Liver (tissue), 8 donors: ENCODE measurements at regions not wholly inside any gene's neighbourhood (a gene's known extent, or its start where the extent isn't known, plus 50 kb on each side); places are given as distances from the start of the nearest gene placed in this dataset.

Experiments
- DNase-seq: peaks from one replicate; pipeline ENCODE4 v3.0.0-alpha.2; 2017; ENCODE audit warnings: low spot score
- H3K27ac ChIP-seq, 2 donors: one replicate each; pipeline ENCODE4 v1.7.0; 2013; ENCODE audit warnings: inconsistent platforms in 2 of 2, low read length in 2 of 2, control low read depth in 1 of 2, low read depth in 1 of 2, mild to moderate bottlenecking in 1 of 2
- H3K27me3 ChIP-seq, 4 donors: one replicate each; pipeline versions ENCODE4 v1.6.1 to v1.7.0; 2013; ENCODE audit warnings: low read length in 3 of 4, inconsistent platforms in 1 of 4, mild to moderate bottlenecking in 1 of 4, moderate library complexity in 1 of 4; ENCODE audit not compliant: control insufficient read depth in 4 of 4, insufficient read depth in 4 of 4
- H3K36me3 ChIP-seq, 4 donors: one replicate each; pipeline versions ENCODE4 v1.6.1 to v1.7.0; 2013; ENCODE audit warnings: low read length in 3 of 4, mild to moderate bottlenecking in 3 of 4, low read depth in 1 of 4, moderate library complexity in 1 of 4; ENCODE audit not compliant: control insufficient read depth in 4 of 4, insufficient read depth in 3 of 4
- H3K4me1 ChIP-seq, 4 donors: one replicate each; pipeline versions ENCODE4 v1.6.1 to v1.7.0; 2013; ENCODE audit warnings: low read length in 3 of 4, mild to moderate bottlenecking in 3 of 4, moderate library complexity in 1 of 4; ENCODE audit not compliant: control insufficient read depth in 4 of 4, insufficient read depth in 4 of 4
- H3K4me3 ChIP-seq, 3 donors: one replicate each; pipeline versions ENCODE4 v1.6.1 to v1.7.0; 2013; ENCODE audit warnings: low read length in 3 of 3, control low read depth in 1 of 3, low read depth in 1 of 3, mild to moderate bottlenecking in 1 of 3
- H3K9ac ChIP-seq, 2 donors: one replicate each; pipeline ENCODE4 v1.7.0; 2013; ENCODE audit warnings: low read length in 2 of 2, mild to moderate bottlenecking in 2 of 2, moderate library complexity in 2 of 2, control low read depth in 1 of 2, low read depth in 1 of 2
- H3K9me3 ChIP-seq, 4 donors: one replicate each; pipeline versions ENCODE4 v1.6.1 to v1.7.0; 2013; ENCODE audit warnings: low read length in 3 of 4; ENCODE audit not compliant: control insufficient read depth in 4 of 4
- ATF3 ChIP-seq: IDR thresholded peaks from 2 replicates; pipeline ENCODE4 v1.6.1; 2016; ENCODE audit warnings: antibody characterized with exemption
- CTCF ChIP-seq: fragments of 150-350 bp; IDR thresholded peaks from 2 replicates; pipeline ENCODE4 v1.5.1; 2017; ENCODE audit warnings: improper control_type of control experiment, low read depth, low read length; ENCODE audit not compliant: missing input control
- EGR1 ChIP-seq, 2 donors: IDR thresholded peaks; 2 replicates each; pipeline ENCODE4 v1.6.1; 2016 to 2018; ENCODE audit warnings: antibody characterized with exemption in 2 of 2, low read depth in 2 of 2
- FOXA1 ChIP-seq: IDR thresholded peaks from 2 replicates; pipeline ENCODE4 v1.6.1; 2016; ENCODE audit warnings: antibody characterized with exemption
- FOXA2 ChIP-seq: IDR thresholded peaks from 2 replicates; pipeline ENCODE4 v1.6.1; 2016; ENCODE audit warnings: antibody characterized with exemption
- HNF4G ChIP-seq: IDR thresholded peaks from 2 replicates; pipeline ENCODE4 v1.6.1; 2016; ENCODE audit warnings: antibody characterized with exemption
- MAX ChIP-seq: IDR thresholded peaks from 2 replicates; pipeline ENCODE4 v1.6.1; 2016; ENCODE audit warnings: antibody characterized with exemption
- NR2F2 ChIP-seq: IDR thresholded peaks from 2 replicates; pipeline ENCODE4 v1.6.1; 2016; ENCODE audit warnings: antibody characterized with exemption
- REST ChIP-seq: IDR thresholded peaks from 2 replicates; pipeline ENCODE4 v1.6.1; 2016; ENCODE audit warnings: antibody characterized with exemption, mild to moderate bottlenecking
- SP1 ChIP-seq: IDR thresholded peaks from 2 replicates; pipeline ENCODE4 v1.6.1; 2018; ENCODE audit warnings: antibody characterized with exemption, mild to moderate bottlenecking
- YY1 ChIP-seq: IDR thresholded peaks from 2 replicates; pipeline ENCODE4 v1.6.1; 2016; ENCODE audit warnings: antibody characterized with exemption, mild to moderate bottlenecking
- ZBTB33 ChIP-seq: IDR thresholded peaks from 2 replicates; pipeline ENCODE4 v1.6.1; 2016; ENCODE audit warnings: antibody characterized with exemption
- WGBS: extraction: QIAGEN DNeasy Blood & Tissue Kit; methylation state at CpG from one replicate; pipeline ENCODE4 v1.1.7; 2013; 5-methylcytosine and 5-hydroxymethylcytosine counted together
- donor health status: healthy.
- donor health status: healthy.
- donor health status: healthy.
- donor health status: healthy.
- donor health status: healthy.

GRCh38 chr16:62562121-62562520 is 525.9 kb upstream of the CDH8 start (continued):
- TF ChIP-seq CTCF (no peak), FOXA1 (no peak), HNF4G (no peak)

- H3K27me3 ChIP-seq: no peaks in the 10 kb centered on the region
- TF ChIP-seq REST (no peak), NR2F2 (no peak), CTCF (no peak)
- peaks cover 0 to 1% (median 0%) of the 10 kb centered on the region in 4 donors for H3K4me1 ChIP-seq
- H3K9me3 ChIP-seq: no peaks in the 10 kb centered on the region
- no peak overlapping the region for H3K27ac ChIP-seq
- WGBS: 55% methylated on average over 4 of the region's 4 CpGs
- no peaks in the 10 kb centered on the region for H3K36me3 ChIP-seq
- no peak overlapping the region for H3K9ac ChIP-seq
- H3K4me3 ChIP-seq: no peak overlapping the region
- no peak for DNase-seq
Observed at GRCh38 chr16:62549875-62550274, 513.6 kb upstream of the CDH8 start.

GRCh38 chr16:62548095-62548494 is 511.9 kb upstream of the CDH8 start:
- Histone ChIP-seq H3K9ac (no peak overlapping the region), H3K9me3 (no peaks in the 10 kb centered on the region), H3K4me1 (peaks cover 0 to 1% (median 0%) of the 10 kb centered on the region in 4 donors), H3K4me3 (no peak overlapping the region), H3K27me3 (no peaks in the 10 kb centered on the region), H3K27ac (no peak overlapping the region), H3K36me3 (no peaks in the 10 kb centered on the region)
- no peak for DNase-seq
- 68% methylated on average over 1 of the region's 1 CpG for WGBS
- TF ChIP-seq REST: no peak
- no peak for TF ChIP-seq EGR1 (IDR thresholded peaks at IDR 0.05; ENCODE audit: low read depth in 2 of 2)
- TF ChIP-seq FOXA2: no peak
- no peak for TF ChIP-seq HNF4G
- no peak for TF ChIP-seq NR2F2
- no peak for TF ChIP-seq YY1
- no peak for TF ChIP-seq SP1
- no peak for TF ChIP-seq ATF3
- no peak for TF ChIP-seq ZBTB33
- TF ChIP-seq MAX: no peak
